Peyer's patch (tissue), 4 donors: ENCODE measurements at regions not wholly inside any gene's neighbourhood (a gene's known extent, or its start where the extent isn't known, plus 50 kb on each side); places are given as distances from the start of the nearest gene placed in this dataset.

ENCODE experiments used
- DNase-seq, 3 donors: peaks; one replicate each; pipeline ENCODE4 v3.0.0-alpha.2; 2017 to 2019
- H3K27ac ChIP-seq, 4 donors: fragments of 200-600 bp; sonication (generic); one replicate each; pipeline ENCODE4 v1.5.1; 2016 to 2019
- H3K27me3 ChIP-seq, 2 donors: fragments of 200-600 bp; sonication (generic); one replicate each; pipeline ENCODE4 v1.5.1; 2019
- H3K36me3 ChIP-seq, 3 donors: fragments of 200-600 bp; sonication (generic); one replicate each; pipeline ENCODE4 v1.5.1; 2016 to 2019
- H3K4me1 ChIP-seq, 4 donors: fragments of 200-600 bp; sonication (generic); one replicate each; pipeline ENCODE4 v1.5.1; 2016 to 2019
- H3K4me3 ChIP-seq, 4 donors: fragments of 200-600 bp; sonication (generic); 1 replicate in 3 of 4; 2 replicates in 1 of 4; pipeline ENCODE4 v1.5.1; 2016 to 2019; ENCODE audit warnings: mild to moderate bottlenecking in 1 of 4
- H3K9me3 ChIP-seq, 4 donors: fragments of 200-600 bp; sonication (generic); one replicate each; pipeline ENCODE4 v1.5.1; 2016 to 2019; ENCODE audit warnings: mild to moderate bottlenecking in 1 of 4
- POLR2A ChIP-seq, 2 donors: fragments of 450-650 bp; IDR thresholded peaks; one replicate each; pipeline ENCODE4 v1.5.1; 2017; ENCODE audit warnings: antibody characterized with exemption in 2 of 2, mild to moderate bottlenecking in 2 of 2, moderate library complexity in 2 of 2
- TF ChIP-seq, protein P1 (sequence below), 6 experiments: fragments of 450-650 bp in 4 of 6; fragments of 200-600 bp in 2 of 6; sonication (generic) in 1 of 6; IDR thresholded peaks; one replicate each; pipeline ENCODE4 v1.5.1; 2017 to 2019; ENCODE audit warnings: antibody characterized with exemption in 6 of 6, mild to moderate bottlenecking in 3 of 6, moderate library complexity in 1 of 6

DNA sequence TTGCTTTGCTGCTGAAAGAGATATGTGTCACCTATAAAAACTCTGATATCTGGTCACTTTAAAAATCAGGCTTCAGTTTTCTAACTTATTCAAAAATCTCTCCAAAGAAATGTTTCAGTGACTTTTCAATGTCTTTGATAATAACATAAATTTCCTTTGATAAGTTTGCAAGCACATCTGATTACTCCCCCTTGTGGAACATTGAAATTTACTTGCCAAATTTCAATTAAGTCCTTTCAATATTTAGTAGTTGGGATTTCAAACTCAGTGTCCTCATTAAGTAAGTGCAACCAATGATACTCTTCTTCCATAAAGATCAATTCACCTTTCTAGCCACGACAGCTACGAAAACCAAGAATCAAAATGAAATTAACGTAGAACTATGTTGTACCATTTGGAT is 151.3 kb upstream of the FAM47C start:
- Histone ChIP-seq H3K27me3 (no peaks in the 10 kb centered on the region), H3K27ac (no peak overlapping the region), H3K9me3 (no peaks in the 10 kb centered on the region), H3K4me1 (no peaks in the 10 kb centered on the region), H3K36me3 (no peaks in the 10 kb centered on the region), H3K4me3 (no peak overlapping the region)
- TF ChIP-seq POLR2A (IDR thresholded peaks at IDR 0.05), result no peak
- TF ChIP-seq, protein P1, sequence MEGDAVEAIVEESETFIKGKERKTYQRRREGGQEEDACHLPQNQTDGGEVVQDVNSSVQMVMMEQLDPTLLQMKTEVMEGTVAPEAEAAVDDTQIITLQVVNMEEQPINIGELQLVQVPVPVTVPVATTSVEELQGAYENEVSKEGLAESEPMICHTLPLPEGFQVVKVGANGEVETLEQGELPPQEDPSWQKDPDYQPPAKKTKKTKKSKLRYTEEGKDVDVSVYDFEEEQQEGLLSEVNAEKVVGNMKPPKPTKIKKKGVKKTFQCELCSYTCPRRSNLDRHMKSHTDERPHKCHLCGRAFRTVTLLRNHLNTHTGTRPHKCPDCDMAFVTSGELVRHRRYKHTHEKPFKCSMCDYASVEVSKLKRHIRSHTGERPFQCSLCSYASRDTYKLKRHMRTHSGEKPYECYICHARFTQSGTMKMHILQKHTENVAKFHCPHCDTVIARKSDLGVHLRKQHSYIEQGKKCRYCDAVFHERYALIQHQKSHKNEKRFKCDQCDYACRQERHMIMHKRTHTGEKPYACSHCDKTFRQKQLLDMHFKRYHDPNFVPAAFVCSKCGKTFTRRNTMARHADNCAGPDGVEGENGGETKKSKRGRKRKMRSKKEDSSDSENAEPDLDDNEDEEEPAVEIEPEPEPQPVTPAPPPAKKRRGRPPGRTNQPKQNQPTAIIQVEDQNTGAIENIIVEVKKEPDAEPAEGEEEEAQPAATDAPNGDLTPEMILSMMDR (IDR thresholded peaks at IDR 0.05), result no peak
- DNase-seq, result no peak

DNA sequence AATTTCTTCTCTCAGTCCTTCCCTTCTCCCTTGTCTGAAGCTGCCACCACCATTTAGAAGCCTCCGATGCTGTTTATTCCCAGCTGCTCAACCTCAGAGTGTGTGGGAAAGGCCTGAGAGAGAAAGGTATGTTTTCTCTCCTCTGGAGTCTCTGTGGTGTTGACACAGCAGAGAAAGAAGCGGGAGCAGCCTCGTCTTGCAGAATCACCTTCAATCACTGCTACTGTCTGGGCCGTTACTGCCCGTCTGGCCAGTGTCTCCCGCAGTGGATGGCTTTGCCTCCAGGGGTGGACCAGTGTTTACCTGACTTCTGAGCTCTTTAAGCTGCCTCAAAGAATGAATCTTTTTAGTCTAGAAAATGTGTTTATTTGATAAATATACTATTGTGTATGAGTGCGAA is 148.9 kb upstream of the FAM47C start:
- no peak overlapping the region for H3K27ac ChIP-seq
- H3K4me1 ChIP-seq, result no peaks in the 10 kb centered on the region
- no peak for TF ChIP-seq POLR2A (IDR thresholded peaks at IDR 0.05)
- TF ChIP-seq, protein P1 (IDR thresholded peaks at IDR 0.05), result no peak
- no peak for DNase-seq
- no peak overlapping the region for H3K4me3 ChIP-seq
- no peaks in the 10 kb centered on the region for H3K27me3 ChIP-seq
- H3K9me3 ChIP-seq, result no peaks in the 10 kb centered on the region
- no peaks in the 10 kb centered on the region for H3K36me3 ChIP-seq

DNA sequence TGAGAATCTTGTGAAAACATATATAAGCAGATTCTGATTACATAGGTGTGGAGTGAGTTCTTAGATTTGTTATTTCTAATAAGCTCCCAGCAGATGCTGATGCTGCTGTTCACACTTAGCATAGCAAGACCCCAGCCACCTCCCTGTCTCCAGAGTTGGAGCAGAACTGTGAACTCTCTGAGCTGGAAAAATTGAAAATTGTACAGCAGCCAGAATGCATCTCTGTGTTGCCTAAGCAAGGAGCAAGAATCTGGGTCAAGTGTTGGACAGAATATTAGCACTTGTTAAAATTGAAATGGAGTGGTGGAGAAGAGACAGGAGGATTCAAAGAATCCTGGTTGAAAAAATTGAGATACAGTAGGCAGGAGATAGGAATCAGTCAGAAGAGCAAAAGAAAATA is 146.6 kb upstream of the FAM47C start:
- no peak overlapping the region for H3K4me3 ChIP-seq
- no peaks in the 10 kb centered on the region for H3K4me1 ChIP-seq
- no peak for DNase-seq
- no peak for TF ChIP-seq POLR2A (IDR thresholded peaks at IDR 0.05)
- TF ChIP-seq, protein P1 (IDR thresholded peaks at IDR 0.05), result no peak
- H3K27ac ChIP-seq, result no peak overlapping the region
- H3K36me3 ChIP-seq, result no peaks in the 10 kb centered on the region
- no peaks in the 10 kb centered on the region for H3K9me3 ChIP-seq
- no peaks in the 10 kb centered on the region for H3K27me3 ChIP-seq

DNA sequence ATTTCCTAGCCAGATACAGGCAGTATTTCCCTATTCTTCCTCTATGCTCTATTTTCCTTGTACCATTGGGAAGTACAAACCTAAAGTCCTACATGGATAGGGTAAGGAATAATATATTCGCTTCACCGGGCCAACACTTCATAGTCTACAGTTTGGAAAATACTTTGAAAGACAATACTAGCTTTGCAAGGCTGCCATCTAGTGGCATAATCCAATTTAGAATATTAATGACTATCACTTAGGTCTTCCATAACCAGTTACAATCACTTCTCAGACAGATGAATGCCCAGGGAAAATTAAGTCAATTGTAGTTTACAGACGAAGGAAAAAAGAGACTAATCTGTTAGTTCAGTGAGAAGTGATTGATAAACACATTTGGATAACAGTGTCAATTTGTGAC is 141.0 kb upstream of the FAM47C start:
- no peaks in the 10 kb centered on the region for H3K9me3 ChIP-seq
- H3K4me1 ChIP-seq, result no peaks in the 10 kb centered on the region
- H3K36me3 ChIP-seq, result no peaks in the 10 kb centered on the region
- H3K4me3 ChIP-seq, result no peak overlapping the region
- H3K27me3 ChIP-seq, result no peaks in the 10 kb centered on the region
- no peak overlapping the region for H3K27ac ChIP-seq
- DNase-seq, result no peak
- no peak for TF ChIP-seq POLR2A (IDR thresholded peaks at IDR 0.05)
- TF ChIP-seq, protein P1 (IDR thresholded peaks at IDR 0.05), result peak in 4 of 6 experiments; percentile 11 to 51 (median 41)

DNA sequence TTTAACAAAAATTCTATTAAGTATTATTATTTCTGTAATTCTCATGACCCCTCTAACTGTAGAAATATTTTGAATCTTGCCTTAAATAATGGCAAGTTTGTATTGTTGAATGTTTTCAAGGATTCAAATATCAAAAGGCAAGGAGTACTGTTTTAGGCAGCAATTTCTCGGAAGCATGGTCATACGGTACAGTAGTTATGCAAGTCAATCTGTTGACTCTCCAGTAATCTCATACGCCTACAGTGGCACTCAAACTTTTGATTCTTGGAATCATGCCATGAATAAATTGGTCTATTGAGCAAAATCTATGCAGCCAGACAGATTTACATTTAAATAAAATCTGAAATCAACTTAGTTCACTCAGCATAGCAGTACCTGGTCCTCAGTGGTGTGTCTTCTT is 139.6 kb upstream of the FAM47C start:
- Histone ChIP-seq H3K27me3 (no peaks in the 10 kb centered on the region), H3K36me3 (no peaks in the 10 kb centered on the region), H3K9me3 (no peaks in the 10 kb centered on the region), H3K27ac (no peak overlapping the region), H3K4me3 (no peak overlapping the region), H3K4me1 (no peaks in the 10 kb centered on the region)
- no peak for DNase-seq
- no peak for TF ChIP-seq POLR2A (IDR thresholded peaks at IDR 0.05)
- TF ChIP-seq, protein P1 (IDR thresholded peaks at IDR 0.05), result no peak

DNA sequence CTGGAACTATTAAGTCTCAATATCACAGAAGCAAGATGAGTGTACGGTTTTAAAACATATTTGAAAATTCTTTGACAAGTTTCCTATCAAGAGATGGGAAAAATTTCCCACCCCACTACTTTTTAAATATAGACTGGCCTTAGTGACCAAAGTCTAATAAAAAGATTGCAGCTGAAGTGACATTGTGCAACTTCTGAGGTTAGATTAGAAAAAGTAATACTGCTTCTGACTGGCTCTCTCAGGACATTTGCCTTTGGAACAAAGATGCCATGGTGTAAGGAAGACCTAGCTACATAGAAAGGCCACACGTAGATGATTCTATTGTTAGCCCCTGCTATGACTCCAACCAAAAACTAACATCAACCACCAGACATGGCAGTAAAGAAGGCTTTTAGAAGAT is 138.7 kb upstream of the FAM47C start:
- no peak overlapping the region for H3K27ac ChIP-seq
- DNase-seq, result no peak
- no peaks in the 10 kb centered on the region for H3K4me1 ChIP-seq
- H3K4me3 ChIP-seq, result no peak overlapping the region
- TF ChIP-seq POLR2A (IDR thresholded peaks at IDR 0.05), result no peak
- TF ChIP-seq, protein P1 (IDR thresholded peaks at IDR 0.05), result no peak
- H3K9me3 ChIP-seq, result no peaks in the 10 kb centered on the region
- H3K27me3 ChIP-seq, result no peaks in the 10 kb centered on the region
- H3K36me3 ChIP-seq, result no peaks in the 10 kb centered on the region
